Body of pancreas (tissue), 4 donors: ENCODE measurements at regions not wholly inside any gene's neighbourhood (a gene's known extent, or its start where the extent isn't known, plus 50 kb on each side); places are given as distances from the start of the nearest gene placed in this dataset.

Source experiments
- CTCF ChIP-seq, 7 experiments: fragments of 450-650 bp in 4 of 7; fragments of 200-600 bp in 3 of 7; sonication (generic) in 3 of 7; IDR thresholded peaks; one replicate each; pipeline ENCODE4 v1.5.1; 2016 to 2019; ENCODE audit warnings: antibody characterized with exemption in 7 of 7
- POLR2A ChIP-seq, 3 donors: fragments of 450-650 bp; IDR thresholded peaks; one replicate each; pipeline ENCODE4 v1.6.1; 2016; ENCODE audit warnings: antibody characterized with exemption in 3 of 3, mild to moderate bottlenecking in 2 of 3

GRCh38 chr1:80244372-80244771, 1237.8 kb upstream of the ADGRL4 start:
- no peak for TF ChIP-seq POLR2A (IDR thresholded peaks at IDR 0.05)
- TF ChIP-seq CTCF (IDR thresholded peaks at IDR 0.05) = no peak
